Tibial nerve (tissue), 4 donors: ENCODE measurements at regions not wholly inside any gene's neighbourhood (a gene's known extent, or its start where the extent isn't known, plus 50 kb on each side); places are given as distances from the start of the nearest gene placed in this dataset.
A peak's percentile ranks its signal among the peaks of the same experiment; 100 is the strongest.

ENCODE experiments used
- EP300 ChIP-seq, 2 donors: sonication (generic); formaldehyde crosslinking; IDR thresholded peaks; one replicate each; pipeline ENCODE4 v1.6.1; 2017; ENCODE audit warnings: antibody characterized with exemption in 2 of 2, mild to moderate bottlenecking in 1 of 2
- POLR2A ChIP-seq, 2 donors: fragments of 450-650 bp; IDR thresholded peaks; one replicate each; pipeline ENCODE4 v1.6.1; 2017; ENCODE audit warnings: antibody characterized with exemption in 2 of 2, mild to moderate bottlenecking in 2 of 2, moderate library complexity in 2 of 2
- TF ChIP-seq, protein P1 (sequence below), 5 experiments: fragments of 200-600 bp in 3 of 5; fragments of 450-650 bp in 2 of 5; sonication (generic) in 3 of 5; IDR thresholded peaks; one replicate each; pipeline ENCODE4 v1.5.1; 2016 to 2019; ENCODE audit warnings: antibody characterized with exemption in 5 of 5, mild to moderate bottlenecking in 3 of 5, moderate library complexity in 2 of 5

DNA sequence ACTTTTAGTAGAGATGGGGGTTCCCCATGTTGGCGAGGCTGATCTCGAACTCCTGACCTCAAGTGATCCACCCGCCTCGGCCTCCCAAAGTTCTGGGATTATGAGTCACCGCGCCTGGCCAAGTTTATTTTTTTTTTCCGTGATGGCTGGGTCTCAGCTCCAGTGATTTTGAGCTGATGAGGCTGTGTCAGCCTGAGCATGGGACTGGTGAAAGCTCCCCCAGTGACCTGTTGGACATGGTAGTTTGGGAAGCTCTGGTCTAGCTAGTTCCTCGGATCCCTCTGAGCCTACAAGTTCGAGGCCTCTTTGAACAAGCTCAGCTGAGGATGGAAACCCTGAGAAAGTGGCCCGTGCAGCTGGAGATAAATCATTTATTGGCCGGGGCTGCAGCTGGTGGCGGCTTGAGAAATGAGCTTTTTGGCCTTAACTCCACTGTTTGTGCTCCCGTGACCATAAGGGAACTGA is 126.8 kb downstream of the SNX5 start:
- TF ChIP-seq, protein P1, sequence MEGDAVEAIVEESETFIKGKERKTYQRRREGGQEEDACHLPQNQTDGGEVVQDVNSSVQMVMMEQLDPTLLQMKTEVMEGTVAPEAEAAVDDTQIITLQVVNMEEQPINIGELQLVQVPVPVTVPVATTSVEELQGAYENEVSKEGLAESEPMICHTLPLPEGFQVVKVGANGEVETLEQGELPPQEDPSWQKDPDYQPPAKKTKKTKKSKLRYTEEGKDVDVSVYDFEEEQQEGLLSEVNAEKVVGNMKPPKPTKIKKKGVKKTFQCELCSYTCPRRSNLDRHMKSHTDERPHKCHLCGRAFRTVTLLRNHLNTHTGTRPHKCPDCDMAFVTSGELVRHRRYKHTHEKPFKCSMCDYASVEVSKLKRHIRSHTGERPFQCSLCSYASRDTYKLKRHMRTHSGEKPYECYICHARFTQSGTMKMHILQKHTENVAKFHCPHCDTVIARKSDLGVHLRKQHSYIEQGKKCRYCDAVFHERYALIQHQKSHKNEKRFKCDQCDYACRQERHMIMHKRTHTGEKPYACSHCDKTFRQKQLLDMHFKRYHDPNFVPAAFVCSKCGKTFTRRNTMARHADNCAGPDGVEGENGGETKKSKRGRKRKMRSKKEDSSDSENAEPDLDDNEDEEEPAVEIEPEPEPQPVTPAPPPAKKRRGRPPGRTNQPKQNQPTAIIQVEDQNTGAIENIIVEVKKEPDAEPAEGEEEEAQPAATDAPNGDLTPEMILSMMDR (IDR thresholded peaks at IDR 0.05): no peak
- TF ChIP-seq POLR2A (IDR thresholded peaks at IDR 0.05): no peak
- peak in 1 of 2 donors; percentile 65 for TF ChIP-seq EP300 (IDR thresholded peaks at IDR 0.05)
